CD4-positive, alpha-beta T cell treated with Interleukin-6 for 4 hours (primary cell): ENCODE measurements at regions not wholly inside any gene's neighbourhood (a gene's known extent, or its start where the extent isn't known, plus 50 kb on each side); places are given as distances from the start of the nearest gene placed in this dataset.
"Not testable (repeated sequence)": the region's sequence is repeated elsewhere in the genome, so short reads cannot be mapped to it uniquely, and the experiment has no call there.

Source experiments
- DNase-seq: peaks from one replicate; pipeline ENCODE4 v3.0.0-alpha.2; 2020; ENCODE audit warnings: mixed read lengths

DNA sequence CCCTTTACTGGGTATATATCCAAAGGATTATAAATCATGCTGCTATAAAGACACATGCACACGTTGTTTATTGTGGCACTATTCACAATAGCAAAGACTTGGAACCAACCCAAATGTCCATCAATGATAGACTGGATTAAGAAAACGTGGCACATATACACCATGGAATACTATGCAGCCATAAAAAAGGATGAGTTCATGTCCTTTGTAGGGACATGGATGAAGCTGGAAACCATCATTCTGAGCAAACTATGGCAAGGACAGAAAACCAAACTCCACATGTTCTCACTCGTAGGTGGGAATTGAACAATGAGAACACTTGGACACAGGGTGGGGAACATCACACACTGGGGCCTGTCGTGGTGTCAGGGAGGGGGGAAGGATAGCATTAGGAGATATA lies 59.2 kb downstream of the CXorf49B start:
- not testable (repeated sequence) for DNase-seq

GRCh38 chrX:71823391-71824057 lies 60.4 kb downstream of the CXorf49B start:
- no peak for DNase-seq

- no peak for DNase-seq
Observed at GRCh38 chrX:71828086-71828485, 64.9 kb downstream of the CXorf49B start.

GRCh38 chrX:71838092-71838491 lies 72.6 kb upstream of the NHSL2 start:
- not testable (repeated sequence) for DNase-seq

DNA sequence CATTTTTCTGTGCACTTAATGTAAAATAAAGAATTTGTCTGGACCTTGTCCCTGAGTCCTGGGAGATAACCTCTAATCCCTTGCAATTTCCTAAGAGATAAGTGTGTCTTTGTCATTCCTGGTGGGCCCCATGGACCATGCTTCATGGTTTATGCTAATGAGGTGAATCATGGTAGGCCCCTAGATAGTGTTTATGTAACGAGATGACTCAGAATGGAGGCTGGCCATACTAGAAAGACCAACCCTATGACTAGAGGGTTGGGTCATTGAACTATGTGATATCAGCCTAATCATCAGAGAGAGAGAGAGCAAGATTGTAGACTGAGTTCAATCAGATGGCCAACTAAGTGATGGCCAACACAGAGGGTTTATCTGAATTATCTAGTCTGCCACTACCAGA lies 64.2 kb upstream of the NHSL2 start:
- DNase-seq: no peak

DNA sequence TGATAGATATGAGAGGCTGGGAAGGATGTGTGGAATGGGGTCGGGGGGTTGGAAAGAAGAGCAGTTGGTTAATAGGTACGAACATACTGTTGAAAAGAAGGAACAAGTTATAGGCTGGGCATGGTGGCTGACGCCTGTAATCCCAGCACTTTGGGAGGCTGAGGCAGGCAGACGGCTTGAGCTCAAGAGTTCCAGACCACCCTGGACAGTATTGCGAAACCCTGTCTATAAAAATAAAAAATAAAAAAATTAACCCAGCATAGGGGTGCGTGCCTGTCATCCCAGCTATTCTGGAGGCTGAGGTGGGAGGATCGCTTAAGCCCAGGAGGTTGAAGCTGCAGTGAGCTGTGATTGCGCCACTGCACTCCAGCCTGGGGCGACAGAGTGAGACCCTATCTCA lies 58.5 kb upstream of the NHSL2 start:
- DNase-seq: no peak

GRCh38 chrX:71859637-71860036 lies 51.0 kb upstream of the NHSL2 start:
- peak; percentile 50 for DNase-seq
